ENCODE measurements at regions not wholly inside any gene's neighbourhood (a gene's known extent, or its start where the extent isn't known, plus 50 kb on each side); places are given as distances from the start of the nearest gene placed in this dataset.

DNA sequence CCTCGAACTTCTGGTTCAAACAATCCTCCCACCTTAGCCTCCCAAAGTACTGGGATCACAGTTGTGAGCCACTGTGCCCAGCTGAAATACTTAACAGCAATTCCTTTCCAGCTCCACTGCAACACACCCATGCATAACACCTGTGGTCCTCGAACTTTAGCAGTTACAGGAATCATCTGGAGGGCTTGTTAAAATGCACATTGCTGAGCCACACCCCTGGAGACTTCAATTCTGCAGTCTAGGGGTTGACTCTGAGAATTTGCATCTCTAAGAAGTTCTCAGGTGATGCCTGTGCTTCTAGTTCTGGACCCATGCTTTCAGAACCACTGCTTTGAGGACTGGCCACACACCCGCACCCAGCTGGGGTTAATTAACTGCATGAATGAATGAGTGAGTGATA, 53.1 kb upstream of the UBL3 start:
- no peak for DNase-seq (ENCODE audit: low read depth)

DNA sequence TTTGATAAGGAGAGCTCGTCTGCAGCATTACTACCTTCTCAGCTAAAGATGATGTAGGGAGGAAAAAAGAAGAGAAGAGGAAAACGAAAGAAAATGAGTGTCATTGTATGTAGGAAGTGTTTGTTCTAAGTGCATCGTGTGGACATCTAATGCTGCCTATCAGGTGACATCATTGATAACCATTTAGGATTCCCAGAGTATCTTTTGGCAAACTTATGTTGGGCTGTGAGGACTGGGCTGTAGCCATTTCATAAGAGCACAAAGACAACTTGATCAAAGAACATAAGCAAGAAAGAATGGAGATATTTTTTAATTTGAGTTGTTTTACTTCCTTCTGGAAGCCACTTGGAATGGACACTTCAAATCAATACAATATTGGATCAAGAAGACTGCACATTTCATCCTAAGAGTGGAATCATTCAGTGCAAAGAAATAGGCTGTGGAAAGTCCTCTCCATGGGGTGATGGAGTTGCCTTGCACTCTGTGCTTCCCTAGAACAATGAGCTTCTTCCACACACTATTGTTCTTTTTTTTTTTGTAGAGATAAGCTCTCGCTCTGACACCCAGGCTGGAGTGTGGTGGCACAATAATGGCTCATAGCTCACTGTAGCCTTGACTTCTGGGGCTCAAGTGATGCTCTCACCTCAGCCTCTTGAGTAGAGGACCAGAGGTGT, 52.4 kb upstream of the UBL3 start:
- no peak for DNase-seq (ENCODE audit: low read depth)

DNA sequence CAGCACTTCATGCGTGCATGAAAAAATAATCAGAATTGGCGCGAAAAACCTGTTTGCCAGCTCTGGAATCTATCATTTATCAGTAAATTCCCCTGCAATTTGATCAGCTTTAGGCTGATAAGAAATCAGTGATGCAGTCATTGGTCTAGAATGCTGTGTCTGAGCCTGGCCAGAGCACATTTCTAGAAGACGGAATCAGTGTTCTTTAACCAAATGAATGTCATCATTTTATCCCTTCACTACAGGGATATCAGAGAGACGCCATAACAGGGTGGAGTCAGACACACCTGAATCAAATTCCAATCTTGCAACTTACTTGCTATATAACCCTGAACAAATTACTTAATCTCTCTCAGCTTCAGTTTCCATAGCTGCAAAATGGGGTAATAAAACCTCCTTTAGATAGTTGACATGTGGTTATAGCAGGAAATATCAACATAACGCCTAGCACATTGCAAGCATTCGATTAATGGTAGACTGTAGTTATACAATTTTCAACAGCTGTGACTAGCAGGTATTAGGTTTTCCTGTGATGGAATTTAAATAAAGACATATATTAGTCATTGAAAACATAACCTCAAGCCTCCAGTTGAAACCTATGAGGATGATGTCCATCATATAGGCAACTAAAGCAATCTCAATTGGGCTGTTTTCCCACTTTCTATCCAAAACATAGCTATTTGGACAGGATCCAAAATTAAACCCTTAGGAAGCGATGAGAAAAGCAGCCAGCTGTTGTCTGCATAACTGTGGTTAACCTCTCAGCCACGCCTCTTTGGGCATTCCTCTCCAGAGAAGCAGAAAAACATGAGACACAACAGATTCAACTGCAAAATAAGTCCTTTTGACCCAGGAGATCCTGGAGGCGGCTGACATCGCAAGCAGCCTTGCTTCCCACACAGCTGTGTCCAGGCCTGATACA, 51.6 kb upstream of the UBL3 start:
- DNase-seq (ENCODE audit: low read depth), result peak; percentile 81
